Lower leg skin (tissue), 3 donors: ENCODE measurements at regions not wholly inside any gene's neighbourhood (a gene's known extent, or its start where the extent isn't known, plus 50 kb on each side); places are given as distances from the start of the nearest gene placed in this dataset.

Experiments
- POLR2A ChIP-seq, 2 donors: fragments of 450-650 bp; IDR thresholded peaks; one replicate each; pipeline ENCODE4 v1.6.1; 2016 to 2017; ENCODE audit warnings: antibody characterized with exemption in 2 of 2, mild to moderate bottlenecking in 1 of 2, moderate library complexity in 1 of 2
- TF ChIP-seq, protein P1 (sequence below), 3 donors: fragments of 450-650 bp; IDR thresholded peaks; one replicate each; pipeline ENCODE4 v1.5.1; 2016; ENCODE audit warnings: antibody characterized with exemption in 3 of 3, mild to moderate bottlenecking in 3 of 3, moderate library complexity in 2 of 3

DNA sequence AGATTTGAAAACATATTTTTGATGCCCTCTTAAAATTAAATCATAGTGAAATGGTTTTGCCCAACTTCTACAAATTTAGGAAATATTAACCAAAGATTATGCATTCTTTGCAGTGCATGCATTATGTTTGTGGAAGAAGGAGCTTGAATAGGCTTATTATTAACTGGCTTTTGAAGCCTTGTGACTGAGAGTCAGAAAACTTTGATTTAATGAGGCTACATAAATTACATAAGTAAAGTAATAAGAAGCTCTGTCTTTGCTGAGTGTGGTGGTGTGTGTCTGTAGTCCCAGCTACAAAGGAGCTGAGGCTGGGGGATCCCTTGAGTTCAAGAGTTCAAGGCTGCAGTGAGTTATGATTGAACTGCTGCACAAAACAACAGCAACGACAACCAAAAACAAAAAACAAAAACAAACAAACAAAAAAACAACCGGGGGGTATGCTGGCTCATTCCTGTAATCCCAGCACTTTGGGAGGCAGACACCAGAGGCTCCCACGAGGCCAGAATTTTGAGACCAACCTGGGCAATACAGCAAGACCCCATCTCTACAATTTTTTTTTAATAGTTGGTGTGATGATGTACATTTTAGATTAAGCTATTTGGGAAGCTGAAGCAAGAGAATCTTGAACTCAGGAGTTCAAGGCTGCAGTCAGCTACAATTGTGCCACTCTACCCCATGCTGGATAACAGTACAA, 57.0 kb upstream of the LRRTM4 start:
- TF ChIP-seq POLR2A (IDR thresholded peaks at IDR 0.05): no peak
- TF ChIP-seq, protein P1, sequence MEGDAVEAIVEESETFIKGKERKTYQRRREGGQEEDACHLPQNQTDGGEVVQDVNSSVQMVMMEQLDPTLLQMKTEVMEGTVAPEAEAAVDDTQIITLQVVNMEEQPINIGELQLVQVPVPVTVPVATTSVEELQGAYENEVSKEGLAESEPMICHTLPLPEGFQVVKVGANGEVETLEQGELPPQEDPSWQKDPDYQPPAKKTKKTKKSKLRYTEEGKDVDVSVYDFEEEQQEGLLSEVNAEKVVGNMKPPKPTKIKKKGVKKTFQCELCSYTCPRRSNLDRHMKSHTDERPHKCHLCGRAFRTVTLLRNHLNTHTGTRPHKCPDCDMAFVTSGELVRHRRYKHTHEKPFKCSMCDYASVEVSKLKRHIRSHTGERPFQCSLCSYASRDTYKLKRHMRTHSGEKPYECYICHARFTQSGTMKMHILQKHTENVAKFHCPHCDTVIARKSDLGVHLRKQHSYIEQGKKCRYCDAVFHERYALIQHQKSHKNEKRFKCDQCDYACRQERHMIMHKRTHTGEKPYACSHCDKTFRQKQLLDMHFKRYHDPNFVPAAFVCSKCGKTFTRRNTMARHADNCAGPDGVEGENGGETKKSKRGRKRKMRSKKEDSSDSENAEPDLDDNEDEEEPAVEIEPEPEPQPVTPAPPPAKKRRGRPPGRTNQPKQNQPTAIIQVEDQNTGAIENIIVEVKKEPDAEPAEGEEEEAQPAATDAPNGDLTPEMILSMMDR (IDR thresholded peaks at IDR 0.05): no peak
